ENCODE measurements at regions not wholly inside any gene's neighbourhood (a gene's known extent, or its start where the extent isn't known, plus 50 kb on each side); places are given as distances from the start of the nearest gene placed in this dataset.

DNA sequence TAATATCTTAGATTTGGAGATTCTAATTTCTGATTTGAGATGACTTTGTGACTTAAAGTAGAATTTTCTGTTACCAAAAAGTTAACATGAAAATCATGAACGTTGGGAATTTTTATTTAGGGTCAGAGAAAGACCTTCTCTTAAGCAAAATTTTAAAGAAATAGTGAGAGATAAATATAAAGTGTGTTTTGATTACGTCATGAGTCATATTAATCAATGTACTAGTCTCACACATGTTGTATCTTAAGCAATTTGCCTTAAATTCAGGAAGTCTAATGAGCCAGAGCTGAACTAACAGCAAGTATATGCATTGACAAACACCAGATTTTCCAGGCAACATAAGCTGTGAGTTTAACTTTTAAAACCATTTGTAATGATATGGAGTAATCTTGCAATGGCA is 765.5 kb upstream of the SORCS1 start:
- no peak overlapping the region for H2AFZ ChIP-seq (ENCODE audit: low read length)
- CTCF ChIA-PET (ENCODE audit: unreplicated experiment): no interaction called here
- H3K4me3 ChIP-seq (ENCODE audit: low read depth, low read length, poor library complexity, severe bottlenecking): no peak overlapping the region
- no peak overlapping the region for H3K27ac ChIP-seq (ENCODE audit: low read depth, low read length, poor library complexity, severe bottlenecking)
- H3K79me2 ChIP-seq (ENCODE audit: insufficient read depth, low read depth, low read length): no peaks in the 10 kb centered on the region
- no peaks in the 10 kb centered on the region for H3K9me2 ChIP-seq (ENCODE audit: insufficient read depth, low read length)
- no peaks in the 10 kb centered on the region for H3K4me1 ChIP-seq (ENCODE audit: insufficient read depth, low read length, poor library complexity, severe bottlenecking)
- TF ChIP-seq EZH2phosphoT487 (IDR thresholded peaks at IDR 0.05; ENCODE audit: borderline replicate concordance, low read depth, low read length): no peak
- TF ChIP-seq, protein P1, sequence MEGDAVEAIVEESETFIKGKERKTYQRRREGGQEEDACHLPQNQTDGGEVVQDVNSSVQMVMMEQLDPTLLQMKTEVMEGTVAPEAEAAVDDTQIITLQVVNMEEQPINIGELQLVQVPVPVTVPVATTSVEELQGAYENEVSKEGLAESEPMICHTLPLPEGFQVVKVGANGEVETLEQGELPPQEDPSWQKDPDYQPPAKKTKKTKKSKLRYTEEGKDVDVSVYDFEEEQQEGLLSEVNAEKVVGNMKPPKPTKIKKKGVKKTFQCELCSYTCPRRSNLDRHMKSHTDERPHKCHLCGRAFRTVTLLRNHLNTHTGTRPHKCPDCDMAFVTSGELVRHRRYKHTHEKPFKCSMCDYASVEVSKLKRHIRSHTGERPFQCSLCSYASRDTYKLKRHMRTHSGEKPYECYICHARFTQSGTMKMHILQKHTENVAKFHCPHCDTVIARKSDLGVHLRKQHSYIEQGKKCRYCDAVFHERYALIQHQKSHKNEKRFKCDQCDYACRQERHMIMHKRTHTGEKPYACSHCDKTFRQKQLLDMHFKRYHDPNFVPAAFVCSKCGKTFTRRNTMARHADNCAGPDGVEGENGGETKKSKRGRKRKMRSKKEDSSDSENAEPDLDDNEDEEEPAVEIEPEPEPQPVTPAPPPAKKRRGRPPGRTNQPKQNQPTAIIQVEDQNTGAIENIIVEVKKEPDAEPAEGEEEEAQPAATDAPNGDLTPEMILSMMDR (conservative IDR thresholded peaks at IDR 0.05; ENCODE audit: low read length): no peak
- no peaks in the 10 kb centered on the region for H3K36me3 ChIP-seq (ENCODE audit: insufficient read depth, low read length)
- no TSS peak for BruUV-seq (replicated peaks)
- DNase-seq (ENCODE audit: low spot score): no peak
- intact Hi-C loops (cut with micrococcal nuclease; ENCODE audit: unreplicated experiment): no loop called here
- H4K20me1 ChIP-seq (ENCODE audit: insufficient read depth, low read length): no peaks in the 10 kb centered on the region
- no peaks in the 10 kb centered on the region for H3K9me3 ChIP-seq (ENCODE audit: low read length)
- POLR2A ChIA-PET: no interaction called here
- no peak overlapping the region for H3K4me2 ChIP-seq (ENCODE audit: low read length)

DNA sequence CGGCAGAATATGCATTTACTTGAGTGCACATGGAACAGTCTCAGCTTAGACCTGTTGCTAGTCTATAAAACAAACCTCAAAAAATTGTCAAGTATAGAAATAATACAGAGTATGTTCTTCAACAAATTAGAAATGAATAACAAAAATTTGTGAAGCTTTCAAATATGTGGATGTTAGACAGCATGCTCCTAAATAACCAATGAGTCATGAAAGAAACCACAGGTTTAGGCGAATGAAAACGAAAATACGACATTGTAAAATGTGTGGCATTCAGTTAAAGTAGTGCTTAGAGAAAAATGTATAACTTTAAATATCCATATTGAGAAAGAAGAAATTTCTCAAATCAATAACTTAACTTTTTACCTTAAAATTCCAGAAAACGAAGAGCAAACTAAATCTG is 760.0 kb upstream of the SORCS1 start:
- no peak for TF ChIP-seq EZH2phosphoT487 (IDR thresholded peaks at IDR 0.05; ENCODE audit: borderline replicate concordance, low read depth, low read length)
- TF ChIP-seq, protein P1 (conservative IDR thresholded peaks at IDR 0.05; ENCODE audit: low read length): no peak
- H3K4me3 ChIP-seq (ENCODE audit: low read depth, low read length, poor library complexity, severe bottlenecking): no peak overlapping the region
- H3K9me3 ChIP-seq (ENCODE audit: low read length): no peaks in the 10 kb centered on the region
- CTCF ChIA-PET (ENCODE audit: unreplicated experiment): no interaction called here
- BruUV-seq (replicated peaks): no TSS peak
- no peaks in the 10 kb centered on the region for H3K9me2 ChIP-seq (ENCODE audit: insufficient read depth, low read length)
- H2AFZ ChIP-seq (ENCODE audit: low read length): no peak overlapping the region
- H3K4me2 ChIP-seq (ENCODE audit: low read length): no peak overlapping the region
- no peaks in the 10 kb centered on the region for H3K36me3 ChIP-seq (ENCODE audit: insufficient read depth, low read length)
- no peak overlapping the region for H3K27ac ChIP-seq (ENCODE audit: low read depth, low read length, poor library complexity, severe bottlenecking)
- intact Hi-C loops (cut with micrococcal nuclease; ENCODE audit: unreplicated experiment): no loop called here
- POLR2A ChIA-PET: no interaction called here
- DNase-seq (ENCODE audit: low spot score): no peak
- no peaks in the 10 kb centered on the region for H3K4me1 ChIP-seq (ENCODE audit: insufficient read depth, low read length, poor library complexity, severe bottlenecking)
- H4K20me1 ChIP-seq (ENCODE audit: insufficient read depth, low read length): no peaks in the 10 kb centered on the region
- no peaks in the 10 kb centered on the region for H3K79me2 ChIP-seq (ENCODE audit: insufficient read depth, low read depth, low read length)

DNA sequence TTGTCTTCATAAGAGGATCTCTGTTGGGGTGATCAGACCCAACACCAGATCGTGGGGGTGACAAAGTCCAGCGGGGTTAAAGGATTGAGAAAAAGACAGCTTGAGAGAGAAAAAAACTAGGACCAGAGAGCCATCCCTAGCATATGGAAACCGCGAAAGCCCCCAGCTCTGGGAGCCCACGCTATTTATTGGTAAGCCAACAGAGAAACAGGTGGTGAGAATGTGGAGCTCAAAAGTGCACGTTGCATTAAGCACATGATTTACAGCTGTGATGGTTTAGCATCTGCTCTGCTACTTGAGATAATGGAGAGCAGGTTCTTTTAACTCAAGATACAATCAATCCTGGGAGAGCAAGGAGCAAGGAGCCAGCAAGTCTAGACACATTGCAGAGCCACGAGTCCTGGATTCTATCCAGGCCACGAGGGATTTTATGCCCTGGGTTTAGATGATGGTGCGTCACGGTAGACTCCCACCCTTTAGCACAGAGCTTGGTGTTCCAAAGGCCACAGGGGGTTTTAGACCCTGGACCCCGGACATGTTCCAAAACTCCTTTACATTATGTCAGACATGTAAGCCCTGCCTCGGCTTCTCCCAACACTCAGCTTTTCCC is 755.2 kb upstream of the SORCS1 start:
- H3K79me2 ChIP-seq (ENCODE audit: insufficient read depth, low read depth, low read length): no peaks in the 10 kb centered on the region
- POLR2A ChIA-PET: interaction anchor here (0.5 kb wide), 1 partner anchor 49 kb away, joined by 3 read pairs; no protein-coding TSS in a partner anchor
- TF ChIP-seq, protein P1 (conservative IDR thresholded peaks at IDR 0.05; ENCODE audit: low read length): no peak
- TF ChIP-seq EZH2phosphoT487 (IDR thresholded peaks at IDR 0.05; ENCODE audit: borderline replicate concordance, low read depth, low read length): no peak
- CTCF ChIA-PET (ENCODE audit: unreplicated experiment): no interaction called here
- no peak for DNase-seq (ENCODE audit: low spot score)
- H3K4me3 ChIP-seq (ENCODE audit: low read depth, low read length, poor library complexity, severe bottlenecking): no peak overlapping the region
- H2AFZ ChIP-seq (ENCODE audit: low read length): no peak overlapping the region
- intact Hi-C loops (cut with micrococcal nuclease; ENCODE audit: unreplicated experiment): no loop called here
- H3K9me2 ChIP-seq (ENCODE audit: insufficient read depth, low read length): no peaks in the 10 kb centered on the region
- BruUV-seq (replicated peaks): no TSS peak
- H3K4me2 ChIP-seq (ENCODE audit: low read length): no peak overlapping the region
- H3K9me3 ChIP-seq (ENCODE audit: low read length): no peaks in the 10 kb centered on the region
- no peaks in the 10 kb centered on the region for H3K4me1 ChIP-seq (ENCODE audit: insufficient read depth, low read length, poor library complexity, severe bottlenecking)
- no peaks in the 10 kb centered on the region for H4K20me1 ChIP-seq (ENCODE audit: insufficient read depth, low read length)
- H3K36me3 ChIP-seq (ENCODE audit: insufficient read depth, low read length): no peaks in the 10 kb centered on the region
- H3K27ac ChIP-seq (ENCODE audit: low read depth, low read length, poor library complexity, severe bottlenecking): no peak overlapping the region

Data from OCI-LY7 (cell line).